ENCODE measurements at regions not wholly inside any gene's neighbourhood (a gene's known extent, or its start where the extent isn't known, plus 50 kb on each side); places are given as distances from the start of the nearest gene placed in this dataset.
"Not testable (repeated sequence)": the region's sequence is repeated elsewhere in the genome, so short reads cannot be mapped to it uniquely, and the experiment has no call there.

DNA sequence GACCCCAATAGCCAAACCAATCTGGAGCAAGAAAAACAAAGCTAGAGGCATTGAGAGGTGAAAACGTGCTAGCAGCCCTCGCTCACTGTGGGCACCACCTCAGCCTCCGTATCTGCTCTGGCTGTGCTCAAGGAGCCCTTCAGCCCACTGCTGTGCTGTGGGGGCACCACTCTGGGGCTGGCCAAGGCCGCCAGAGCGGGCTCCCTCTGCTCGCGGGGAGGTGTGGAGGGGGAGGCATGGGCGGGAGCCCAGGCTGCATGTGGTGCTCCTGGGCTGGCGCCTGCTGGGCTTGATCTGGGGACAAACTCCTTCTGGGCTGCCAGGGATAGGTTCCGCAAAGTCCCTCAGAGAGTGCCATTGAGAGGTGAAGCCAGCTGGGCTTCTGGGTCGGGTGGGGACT is 1002.0 kb downstream of the GATA3 start:
- TF ChIP-seq, protein P1, sequence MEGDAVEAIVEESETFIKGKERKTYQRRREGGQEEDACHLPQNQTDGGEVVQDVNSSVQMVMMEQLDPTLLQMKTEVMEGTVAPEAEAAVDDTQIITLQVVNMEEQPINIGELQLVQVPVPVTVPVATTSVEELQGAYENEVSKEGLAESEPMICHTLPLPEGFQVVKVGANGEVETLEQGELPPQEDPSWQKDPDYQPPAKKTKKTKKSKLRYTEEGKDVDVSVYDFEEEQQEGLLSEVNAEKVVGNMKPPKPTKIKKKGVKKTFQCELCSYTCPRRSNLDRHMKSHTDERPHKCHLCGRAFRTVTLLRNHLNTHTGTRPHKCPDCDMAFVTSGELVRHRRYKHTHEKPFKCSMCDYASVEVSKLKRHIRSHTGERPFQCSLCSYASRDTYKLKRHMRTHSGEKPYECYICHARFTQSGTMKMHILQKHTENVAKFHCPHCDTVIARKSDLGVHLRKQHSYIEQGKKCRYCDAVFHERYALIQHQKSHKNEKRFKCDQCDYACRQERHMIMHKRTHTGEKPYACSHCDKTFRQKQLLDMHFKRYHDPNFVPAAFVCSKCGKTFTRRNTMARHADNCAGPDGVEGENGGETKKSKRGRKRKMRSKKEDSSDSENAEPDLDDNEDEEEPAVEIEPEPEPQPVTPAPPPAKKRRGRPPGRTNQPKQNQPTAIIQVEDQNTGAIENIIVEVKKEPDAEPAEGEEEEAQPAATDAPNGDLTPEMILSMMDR (conservative IDR thresholded peaks at IDR 0.05; ENCODE audit: low read length) = no peak
- DNase-seq (ENCODE audit: low read depth) = no peak
- no peak overlapping the region for H3K4me3 ChIP-seq (ENCODE audit: low read length)

DNA sequence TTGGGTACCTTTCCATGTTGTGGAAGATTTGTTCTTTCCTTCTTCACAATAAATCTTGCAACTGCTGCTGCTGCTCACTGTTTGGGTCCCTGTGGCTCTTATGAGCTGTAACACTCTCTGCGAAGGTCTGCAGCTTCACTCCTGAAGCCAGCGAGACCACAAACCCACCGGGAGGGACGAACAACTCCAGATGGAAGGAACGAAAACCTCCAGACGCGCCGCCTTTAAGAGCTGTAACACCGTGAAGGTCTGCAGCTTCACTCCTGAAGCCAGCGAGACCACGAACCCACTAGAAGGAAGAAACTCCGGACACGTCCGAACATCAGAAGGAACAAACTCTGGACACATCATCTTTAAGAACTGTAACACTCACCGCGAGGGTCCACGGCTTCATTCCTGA is 1002.8 kb downstream of the GATA3 start:
- H3K4me3 ChIP-seq (ENCODE audit: low read length); DNase-seq (ENCODE audit: low read depth): not testable (repeated sequence)

DNA sequence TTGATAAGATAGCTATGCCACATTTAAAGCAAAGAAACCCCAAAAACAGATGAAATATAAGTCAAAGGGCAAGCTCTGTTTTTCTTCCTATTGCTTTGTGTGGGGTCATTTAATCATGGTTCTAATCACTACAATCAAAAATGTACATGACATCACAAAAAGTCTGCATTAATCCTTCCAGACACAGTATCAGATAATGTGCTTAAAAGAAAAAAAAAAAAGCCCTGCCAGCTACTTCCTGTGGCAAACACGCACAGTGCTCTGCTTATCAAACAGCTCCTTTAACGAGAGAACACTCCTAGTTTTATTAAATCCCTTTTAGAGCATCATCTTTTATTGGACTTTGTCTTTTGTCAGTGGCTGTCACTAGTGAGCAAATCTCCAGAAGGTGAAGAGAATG is 1005.8 kb downstream of the GATA3 start:
- H3K4me3 ChIP-seq (ENCODE audit: low read length) = no peak overlapping the region
- TF ChIP-seq, protein P1 (conservative IDR thresholded peaks at IDR 0.05; ENCODE audit: low read length) = no peak
- DNase-seq (ENCODE audit: low read depth) = no peak

DNA sequence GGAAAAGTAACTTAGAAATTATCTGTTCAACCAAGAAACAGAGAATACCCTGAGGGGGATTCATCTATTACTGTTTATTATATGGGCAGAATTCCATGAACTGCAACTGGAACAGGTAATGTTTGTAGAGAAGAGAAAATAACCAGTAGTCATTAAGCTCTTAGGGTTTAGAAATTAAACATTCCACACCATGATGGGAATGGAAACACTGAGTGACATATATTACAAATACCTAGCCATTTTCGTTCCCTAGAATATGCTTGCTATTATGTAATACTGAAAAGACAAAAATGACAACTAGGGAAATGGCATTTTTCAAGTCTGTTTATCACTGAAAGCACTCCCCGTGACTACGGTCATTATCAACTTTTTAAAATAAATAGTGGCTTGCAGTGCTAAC is 1007.4 kb downstream of the GATA3 start:
- no peak for DNase-seq (ENCODE audit: low read depth)
- H3K4me3 ChIP-seq (ENCODE audit: low read length) = no peak overlapping the region
- TF ChIP-seq, protein P1 (conservative IDR thresholded peaks at IDR 0.05; ENCODE audit: low read length) = no peak

DNA sequence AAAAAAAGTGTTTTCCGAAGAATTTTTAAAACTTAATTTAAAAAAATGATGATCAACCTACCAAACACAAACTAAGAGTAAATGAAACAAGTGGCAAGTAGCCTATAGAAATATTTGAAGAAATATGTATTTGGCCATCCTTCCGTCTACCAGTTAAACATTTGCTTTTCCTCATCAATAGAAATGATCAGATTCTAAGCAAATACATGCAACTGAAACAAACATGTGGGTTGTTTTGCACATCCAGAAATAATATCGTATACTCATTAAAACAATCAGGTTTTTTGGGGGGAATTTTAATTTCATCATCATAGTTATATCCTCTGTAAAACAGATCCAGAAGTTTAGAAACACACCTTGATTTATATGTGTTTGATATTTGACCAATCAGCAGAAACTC is 1011.7 kb downstream of the GATA3 start:
- TF ChIP-seq, protein P1 (conservative IDR thresholded peaks at IDR 0.05; ENCODE audit: low read length) = no peak
- H3K4me3 ChIP-seq (ENCODE audit: low read length) = no peak overlapping the region
- no peak for DNase-seq (ENCODE audit: low read depth)

DNA sequence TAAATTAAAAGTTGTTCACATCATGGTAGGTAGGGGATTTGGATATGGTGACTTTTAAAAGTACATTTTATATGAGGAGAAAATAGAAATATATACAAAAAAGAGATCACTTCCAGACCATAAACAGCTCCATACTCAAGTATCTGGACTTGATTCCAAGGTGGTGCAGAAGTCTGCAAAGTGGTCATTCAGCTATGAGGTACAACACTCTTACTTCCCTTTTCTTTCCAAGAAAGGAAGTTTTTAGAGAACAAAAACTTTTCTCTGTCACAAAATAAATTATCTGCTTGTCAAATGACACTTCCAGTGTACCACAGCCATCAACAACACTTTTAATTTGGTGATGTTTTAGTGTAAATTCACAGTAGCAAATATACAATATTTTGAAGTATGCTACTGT is 1013.5 kb downstream of the GATA3 start:
- no peak overlapping the region for H3K4me3 ChIP-seq (ENCODE audit: low read length)
- DNase-seq (ENCODE audit: low read depth) = no peak
- TF ChIP-seq, protein P1 (conservative IDR thresholded peaks at IDR 0.05; ENCODE audit: low read length) = no peak

DNA sequence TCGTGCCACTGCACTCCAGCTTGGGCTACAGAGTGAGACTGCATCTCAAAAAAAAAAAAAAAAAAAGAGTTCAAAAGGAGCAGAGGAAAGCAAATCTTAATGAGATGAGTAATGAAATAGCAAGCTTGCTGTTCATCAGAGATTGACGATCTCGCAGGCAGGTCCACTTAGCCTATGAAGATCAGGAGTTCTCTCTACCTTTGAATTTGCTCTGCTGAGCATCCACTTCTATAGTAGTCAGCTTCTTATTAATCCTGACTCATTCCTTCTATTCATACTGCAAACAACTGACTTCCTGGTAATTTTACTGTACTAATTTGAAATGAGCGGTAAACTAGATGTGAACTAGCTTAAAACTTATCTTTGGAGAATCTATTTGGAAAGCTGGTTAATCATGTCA is 1014.6 kb downstream of the GATA3 start:
- no peak overlapping the region for H3K4me3 ChIP-seq (ENCODE audit: low read length)
- no peak for DNase-seq (ENCODE audit: low read depth)
- TF ChIP-seq, protein P1 (conservative IDR thresholded peaks at IDR 0.05; ENCODE audit: low read length) = no peak

DNA sequence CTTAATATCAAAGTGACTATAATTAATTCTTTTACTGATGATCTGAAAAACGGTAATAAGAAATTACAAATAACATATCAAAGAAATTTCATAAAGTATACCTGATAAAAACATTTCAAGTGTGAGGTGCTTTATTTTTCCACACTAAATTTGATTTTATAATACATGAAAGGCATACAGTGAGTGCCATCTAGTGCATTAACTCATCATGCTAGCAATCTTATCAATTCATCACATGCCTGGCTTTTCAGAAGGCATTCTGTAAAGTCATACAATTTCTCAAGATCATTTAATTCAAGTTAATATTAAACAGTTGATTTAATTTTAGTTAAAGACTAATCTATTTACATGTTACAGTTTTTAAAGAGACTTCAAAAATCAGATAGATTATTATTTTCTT is 1020.9 kb downstream of the GATA3 start:
- no peak overlapping the region for H3K4me3 ChIP-seq (ENCODE audit: low read length)
- TF ChIP-seq, protein P1 (conservative IDR thresholded peaks at IDR 0.05; ENCODE audit: low read length) = no peak
- DNase-seq (ENCODE audit: low read depth) = no peak

Data from AG10803 (cell line).